Midbrain (tissue), 1 donor: ENCODE measurements at regions not wholly inside any gene's neighbourhood (a gene's known extent, or its start where the extent isn't known, plus 50 kb on each side); places are given as distances from the start of the nearest gene placed in this dataset.
"Not testable (repeated sequence)": the region's sequence is repeated elsewhere in the genome, so short reads cannot be mapped to it uniquely, and the experiment has no call there.

Experiments
- DNase-seq: peaks from one replicate; lab custom pipeline; 2025; lab: John Stamatoyannopoulos, UW

GRCh38 chr15:95600884-95601283 lies 729.6 kb upstream of the NR2F2 start:
- no peak for DNase-seq

- DNase-seq: no peak
Measured at GRCh38 chr15:95601525-95601924, 729.0 kb upstream of the NR2F2 start.

GRCh38 chr15:95603802-95604201 lies 726.7 kb upstream of the NR2F2 start:
- DNase-seq: no peak

GRCh38 chr15:95604634-95605036 lies 725.9 kb upstream of the NR2F2 start:
- no peak for DNase-seq

GRCh38 chr15:95605098-95605497 lies 725.4 kb upstream of the NR2F2 start:
- DNase-seq: no peak

- DNase-seq: no peak
Measured at GRCh38 chr15:95606551-95606950, 723.9 kb upstream of the NR2F2 start.

GRCh38 chr15:95608371-95608770 lies 722.1 kb upstream of the NR2F2 start:
- DNase-seq: no peak

GRCh38 chr15:95609096-95609495 lies 721.4 kb upstream of the NR2F2 start:
- no peak for DNase-seq

- DNase-seq: no peak
Measured at GRCh38 chr15:95610945-95611344, 719.6 kb upstream of the NR2F2 start.

GRCh38 chr15:95615436-95615835 lies 715.1 kb upstream of the NR2F2 start:
- DNase-seq: no peak

- no peak for DNase-seq
Measured at GRCh38 chr15:95616306-95616705, 714.2 kb upstream of the NR2F2 start.

GRCh38 chr15:95620934-95621579 lies 709.4 kb upstream of the NR2F2 start:
- no peak for DNase-seq

- no peak for DNase-seq
Measured at GRCh38 chr15:95622843-95623242, 707.7 kb upstream of the NR2F2 start.

- no peak for DNase-seq
Measured at GRCh38 chr15:95624100-95624499, 706.4 kb upstream of the NR2F2 start.

GRCh38 chr15:95624616-95625361 lies 705.7 kb upstream of the NR2F2 start:
- no peak for DNase-seq

GRCh38 chr15:95626501-95627361 lies 703.8 kb upstream of the NR2F2 start:
- no peak for DNase-seq

GRCh38 chr15:95629503-95630168 lies 700.9 kb upstream of the NR2F2 start:
- DNase-seq: no peak

GRCh38 chr15:95630683-95631082 lies 699.8 kb upstream of the NR2F2 start:
- no peak for DNase-seq

GRCh38 chr15:95635666-95636065 lies 694.8 kb upstream of the NR2F2 start:
- no peak for DNase-seq

GRCh38 chr15:95636107-95636506 lies 694.4 kb upstream of the NR2F2 start:
- no peak for DNase-seq

- not testable (repeated sequence) for DNase-seq
Measured at GRCh38 chr15:95637234-95637633, 693.3 kb upstream of the NR2F2 start.

GRCh38 chr15:95639208-95639607 lies 691.3 kb upstream of the NR2F2 start:
- DNase-seq: no peak
